Suprapubic skin (tissue), 4 donors: ENCODE measurements at regions not wholly inside any gene's neighbourhood (a gene's known extent, or its start where the extent isn't known, plus 50 kb on each side); places are given as distances from the start of the nearest gene placed in this dataset.

Source experiments
- CTCF ChIP-seq, 2 donors: fragments of 200-600 bp in 1 of 2; fragments of 450-650 bp in 1 of 2; sonication (generic) in 1 of 2; IDR thresholded peaks; one replicate each; pipeline ENCODE4 v1.5.1; 2016 to 2019; ENCODE audit warnings: antibody characterized with exemption in 2 of 2, mild to moderate bottlenecking in 1 of 2, moderate library complexity in 1 of 2
- EP300 ChIP-seq: sonication (generic); formaldehyde crosslinking; IDR thresholded peaks from one replicate; pipeline ENCODE4 v1.6.1; 2017; ENCODE audit warnings: antibody characterized with exemption
- POLR2A ChIP-seq, 2 donors: fragments of 450-650 bp; IDR thresholded peaks; one replicate each; pipeline ENCODE4 v1.6.1; 2017; ENCODE audit warnings: antibody characterized with exemption in 2 of 2, mild to moderate bottlenecking in 2 of 2, moderate library complexity in 2 of 2
- POLR2AphosphoS5 ChIP-seq, 3 donors: sonication (generic); formaldehyde crosslinking; IDR thresholded peaks; one replicate each; pipeline ENCODE4 v1.6.1; 2017; ENCODE audit warnings: antibody characterized with exemption in 3 of 3

DNA sequence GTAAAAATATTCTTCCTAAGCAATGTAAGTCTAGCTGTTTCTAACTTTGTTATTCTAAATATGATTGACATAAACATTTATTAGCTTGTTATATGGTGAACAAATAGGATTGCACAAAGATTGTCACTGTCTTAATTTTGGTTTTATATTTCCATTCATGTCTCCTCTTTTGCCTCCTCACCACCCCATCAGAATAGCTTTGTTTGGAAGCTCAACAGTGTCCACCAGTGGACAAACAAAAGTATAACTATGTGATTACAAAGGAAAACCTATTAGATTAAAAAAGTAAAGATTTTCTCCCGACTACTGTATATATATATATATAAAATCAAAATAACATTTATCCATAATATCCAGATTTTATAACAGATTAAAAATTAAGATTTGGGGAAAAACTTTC, 468.2 kb downstream of the ZIC3 start:
- TF ChIP-seq CTCF (IDR thresholded peaks at IDR 0.05) (no peak), EP300 (no peak), POLR2A (IDR thresholded peaks at IDR 0.05) (no peak), POLR2AphosphoS5 (IDR thresholded peaks at IDR 0.05) (no peak)
